ENCODE measurements at regions not wholly inside any gene's neighbourhood (a gene's known extent, or its start where the extent isn't known, plus 50 kb on each side); places are given as distances from the start of the nearest gene placed in this dataset.
"Not testable (repeated sequence)": the region's sequence is repeated elsewhere in the genome, so short reads cannot be mapped to it uniquely, and the experiment has no call there.

- DNase-seq: no peak
Measured at GRCh38 chr9:21533597-21533996, 51.5 kb upstream of the IFNE start.

GRCh38 chr9:21535396-21535795 is 53.3 kb upstream of the IFNE start:
- no peak for DNase-seq

GRCh38 chr9:21542787-21543186 is 60.7 kb upstream of the IFNE start:
- no peak for DNase-seq

GRCh38 chr9:21543187-21543586 is 61.1 kb upstream of the IFNE start:
- DNase-seq: no peak

- DNase-seq: not testable (repeated sequence)
Measured at GRCh38 chr9:21543816-21544215, 61.7 kb upstream of the IFNE start.

- no peak for DNase-seq
Measured at GRCh38 chr9:21546949-21547348, 64.8 kb upstream of the IFNE start.

- DNase-seq: no peak
Measured at GRCh38 chr9:21549251-21549765, 67.2 kb upstream of the IFNE start.

- DNase-seq: no peak
Measured at GRCh38 chr9:21549890-21550289, 67.8 kb upstream of the IFNE start.

- no peak for DNase-seq
Measured at GRCh38 chr9:21550392-21550791, 68.3 kb upstream of the IFNE start.

- no peak for DNase-seq
Measured at GRCh38 chr9:21551401-21551800, 69.3 kb upstream of the IFNE start.

- no peak for DNase-seq
Measured at GRCh38 chr9:21552244-21553170, 70.4 kb upstream of the IFNE start.

GRCh38 chr9:21553441-21553840 is 71.3 kb upstream of the IFNE start:
- no peak for DNase-seq

GRCh38 chr9:21554813-21555212 is 72.7 kb upstream of the IFNE start:
- no peak for DNase-seq

GRCh38 chr9:21555911-21556310 is 73.8 kb upstream of the IFNE start:
- DNase-seq: no peak

- DNase-seq: no peak
Measured at GRCh38 chr9:21556581-21557427, 74.7 kb upstream of the IFNE start.

- DNase-seq: no peak
Measured at GRCh38 chr9:21557428-21557768, 75.3 kb upstream of the IFNE start.

GRCh38 chr9:21558079-21558478 is 76.0 kb upstream of the IFNE start:
- DNase-seq: no peak

- DNase-seq: peak; percentile 19
Measured at GRCh38 chr9:21558615-21559401, 76.7 kb upstream of the IFNE start.

GRCh38 chr9:21559402-21560280 is 77.5 kb upstream of the IFNE start:
- DNase-seq: peak; percentile 62

- DNase-seq: no peak
Measured at GRCh38 chr9:21560281-21560745, 78.2 kb upstream of the IFNE start.

- DNase-seq: no peak
Measured at GRCh38 chr9:21561502-21561901, 79.4 kb upstream of the IFNE start.

GRCh38 chr9:21564175-21564574 is 82.1 kb upstream of the IFNE start:
- DNase-seq: no peak

Measured in CD4-positive, alpha-beta T cell treated with Interleukin-17A for 4 hours (primary cell).